ENCODE measurements at regions not wholly inside any gene's neighbourhood (a gene's known extent, or its start where the extent isn't known, plus 50 kb on each side); places are given as distances from the start of the nearest gene placed in this dataset.

GRCh38 chr1:5568321-5568720 is 423.9 kb downstream of the NPHP4 start:
- no peak for DNase-seq (ENCODE audit: low spot score)

- no peak for DNase-seq (ENCODE audit: low spot score)
These were observed 424.4 kb downstream of the NPHP4 start for GRCh38 chr1:5567839-5568238.

GRCh38 chr1:5566924-5567323 is 425.3 kb downstream of the NPHP4 start:
- no peak for DNase-seq (ENCODE audit: low spot score)

GRCh38 chr1:5565281-5566125 is 426.7 kb downstream of the NPHP4 start:
- DNase-seq (ENCODE audit: low spot score), result no peak

GRCh38 chr1:5564578-5565257 is 427.5 kb downstream of the NPHP4 start:
- DNase-seq (ENCODE audit: low spot score), result no peak

- no peak for DNase-seq (ENCODE audit: low spot score)
These were observed 428.2 kb downstream of the NPHP4 start for GRCh38 chr1:5563861-5564577.

GRCh38 chr1:5562769-5563168 is 429.5 kb downstream of the NPHP4 start:
- DNase-seq (ENCODE audit: low spot score), result no peak

GRCh38 chr1:5562331-5562730 is 429.9 kb downstream of the NPHP4 start:
- DNase-seq (ENCODE audit: low spot score), result no peak

- DNase-seq (ENCODE audit: low spot score), result no peak
These were observed 433.1 kb downstream of the NPHP4 start for GRCh38 chr1:5559078-5559477.

GRCh38 chr1:5555853-5556252 is 436.4 kb downstream of the NPHP4 start:
- DNase-seq (ENCODE audit: low spot score), result no peak

GRCh38 chr1:5554784-5555183 is 437.4 kb downstream of the NPHP4 start:
- DNase-seq (ENCODE audit: low spot score), result no peak

GRCh38 chr1:5554111-5554510 is 438.1 kb downstream of the NPHP4 start:
- no peak for DNase-seq (ENCODE audit: low spot score)

- no peak for DNase-seq (ENCODE audit: low spot score)
These were observed 439.3 kb downstream of the NPHP4 start for GRCh38 chr1:5552787-5553484.

- DNase-seq (ENCODE audit: low spot score), result no peak
These were observed 440.8 kb downstream of the NPHP4 start for GRCh38 chr1:5551274-5551975.

- no peak for DNase-seq (ENCODE audit: low spot score)
These were observed 444.0 kb downstream of the NPHP4 start for GRCh38 chr1:5548266-5548665.

GRCh38 chr1:5543235-5543634 is 449.0 kb downstream of the NPHP4 start:
- no peak for DNase-seq (ENCODE audit: low spot score)

- DNase-seq (ENCODE audit: low spot score), result no peak
These were observed 459.4 kb downstream of the NPHP4 start for GRCh38 chr1:5532811-5533210.

- DNase-seq (ENCODE audit: low spot score), result no peak
These were observed 465.2 kb downstream of the NPHP4 start for GRCh38 chr1:5526822-5527551.

GRCh38 chr1:5526385-5526750 is 465.9 kb downstream of the NPHP4 start:
- DNase-seq (ENCODE audit: low spot score), result no peak

GRCh38 chr1:5525597-5526384 is 466.4 kb downstream of the NPHP4 start:
- DNase-seq (ENCODE audit: low spot score), result no peak
